Activated naive CD8-positive, alpha-beta T cell treated with anti-CD3 and anti-CD28 coated beads for 36 hours (primary cell): ENCODE measurements at regions not wholly inside any gene's neighbourhood (a gene's known extent, or its start where the extent isn't known, plus 50 kb on each side); places are given as distances from the start of the nearest gene placed in this dataset.

Source experiments
- DNase-seq: peaks from one replicate; pipeline ENCODE4 v3.0.0; 2021
- H3K27ac Mint-ChIP-seq: one replicate; pipeline ENCODE4 v1.8.0; 2022; ENCODE audit warnings: mild to moderate bottlenecking, moderate library complexity, mixed read lengths
- H3K27me3 Mint-ChIP-seq: one replicate; pipeline ENCODE4 v1.8.0; 2022; ENCODE audit warnings: mild to moderate bottlenecking, mixed read lengths
- H3K36me3 Mint-ChIP-seq: one replicate; pipeline ENCODE4 v1.8.0; 2021; ENCODE audit warnings: mild to moderate bottlenecking, mixed read lengths
- H3K4me1 Mint-ChIP-seq: one replicate; pipeline ENCODE4 v1.8.0; 2021; ENCODE audit warnings: mixed read lengths
- H3K4me3 Mint-ChIP-seq: one replicate; pipeline ENCODE4 v1.8.0; 2022; ENCODE audit warnings: mild to moderate bottlenecking, moderate library complexity, mixed read lengths
- H3K9me3 Mint-ChIP-seq: one replicate; pipeline ENCODE4 v1.8.0; 2022; ENCODE audit warnings: mixed read lengths

DNA sequence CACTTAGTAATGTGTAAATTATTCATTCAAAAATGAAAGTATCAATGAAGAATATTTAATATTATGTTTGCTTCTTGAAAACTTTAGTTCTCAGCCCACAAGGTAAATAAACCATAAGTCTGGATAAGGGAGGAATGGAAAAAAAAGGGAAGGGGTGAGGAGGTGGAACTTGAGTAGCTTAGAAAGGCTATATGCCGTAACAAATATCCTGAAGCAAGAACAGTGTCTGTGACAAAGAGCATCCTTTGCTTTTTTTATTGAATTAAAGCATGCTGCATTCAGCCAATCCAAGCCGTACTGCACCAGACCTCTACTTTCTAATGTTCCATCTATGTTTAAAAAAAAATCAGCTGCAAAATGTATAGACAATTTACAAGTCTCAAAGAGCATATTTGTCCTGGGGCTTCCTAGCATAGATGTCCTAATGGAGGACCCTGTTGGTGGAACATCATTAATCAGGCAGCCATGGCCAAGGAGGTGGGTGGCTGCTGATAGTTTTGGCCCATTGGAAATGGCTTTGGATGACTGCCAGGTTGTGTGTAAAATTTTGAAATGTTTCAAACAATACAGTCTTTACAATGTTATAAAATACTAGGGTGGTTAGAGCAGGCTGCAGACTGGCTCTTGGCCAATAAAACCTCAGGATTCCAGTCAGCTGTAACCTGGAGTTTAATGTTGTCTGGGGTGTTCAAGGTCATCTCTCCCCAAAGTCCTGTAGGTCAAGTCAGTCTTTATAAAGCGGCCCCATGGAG, 895.8 kb upstream of the SOX9 start:
- Mint-ChIP-seq H3K9me3 (peaks cover 4% of the 10 kb centered on the region), H3K27me3 (no peaks in the 10 kb centered on the region), H3K27ac (no peak overlapping the region), H3K36me3 (no peaks in the 10 kb centered on the region), H3K4me3 (no peak overlapping the region), H3K4me1 (no peaks in the 10 kb centered on the region)
- no peak for DNase-seq

DNA sequence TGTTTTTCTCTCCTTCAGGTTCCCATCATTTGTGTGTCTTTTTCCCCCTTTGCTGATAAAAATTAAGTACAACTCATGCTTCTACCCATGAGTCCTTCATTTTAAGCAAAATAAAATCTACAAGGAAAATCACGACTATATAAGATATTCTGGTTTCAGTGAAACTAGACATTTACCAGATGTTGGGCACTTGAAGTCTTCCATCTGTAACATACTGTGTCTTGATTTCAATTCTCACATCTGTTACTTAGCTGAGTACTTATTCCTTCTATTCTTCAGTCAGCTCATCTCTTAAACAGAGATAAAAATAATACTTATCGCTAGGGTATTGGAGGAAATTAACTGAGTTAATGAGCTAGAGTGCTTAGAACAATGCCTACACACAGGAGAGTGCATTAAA, 893.0 kb upstream of the SOX9 start:
- no peaks in the 10 kb centered on the region for H3K36me3 Mint-ChIP-seq
- DNase-seq = no peak
- no peaks in the 10 kb centered on the region for H3K4me1 Mint-ChIP-seq
- peaks cover 3% of the 10 kb centered on the region for H3K27me3 Mint-ChIP-seq
- H3K9me3 Mint-ChIP-seq = no peaks in the 10 kb centered on the region
- no peak overlapping the region for H3K4me3 Mint-ChIP-seq
- no peak overlapping the region for H3K27ac Mint-ChIP-seq

DNA sequence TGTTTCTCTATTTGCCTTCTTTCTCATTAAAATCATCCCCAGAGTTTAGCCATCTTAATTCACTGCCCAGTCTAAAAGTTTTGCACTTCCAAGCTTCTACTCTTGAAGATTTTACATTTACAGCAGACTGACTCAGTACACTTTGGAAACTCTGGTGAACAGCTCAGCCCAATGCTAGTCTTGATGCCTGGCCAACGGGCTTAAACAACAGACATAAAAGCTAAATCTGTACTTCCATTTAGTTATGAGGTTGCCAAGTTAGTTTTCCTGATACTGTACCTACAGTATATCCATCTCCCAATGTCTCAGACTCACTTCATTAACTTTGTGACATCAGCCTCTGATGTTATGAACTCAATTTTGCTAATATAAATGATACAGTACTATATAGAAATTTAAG, 891.8 kb upstream of the SOX9 start:
- no peak for DNase-seq
- Mint-ChIP-seq H3K4me1 (no peaks in the 10 kb centered on the region), H3K27me3 (peaks cover 3% of the 10 kb centered on the region), H3K9me3 (no peaks in the 10 kb centered on the region), H3K4me3 (no peak overlapping the region), H3K36me3 (no peaks in the 10 kb centered on the region), H3K27ac (no peak overlapping the region)

DNA sequence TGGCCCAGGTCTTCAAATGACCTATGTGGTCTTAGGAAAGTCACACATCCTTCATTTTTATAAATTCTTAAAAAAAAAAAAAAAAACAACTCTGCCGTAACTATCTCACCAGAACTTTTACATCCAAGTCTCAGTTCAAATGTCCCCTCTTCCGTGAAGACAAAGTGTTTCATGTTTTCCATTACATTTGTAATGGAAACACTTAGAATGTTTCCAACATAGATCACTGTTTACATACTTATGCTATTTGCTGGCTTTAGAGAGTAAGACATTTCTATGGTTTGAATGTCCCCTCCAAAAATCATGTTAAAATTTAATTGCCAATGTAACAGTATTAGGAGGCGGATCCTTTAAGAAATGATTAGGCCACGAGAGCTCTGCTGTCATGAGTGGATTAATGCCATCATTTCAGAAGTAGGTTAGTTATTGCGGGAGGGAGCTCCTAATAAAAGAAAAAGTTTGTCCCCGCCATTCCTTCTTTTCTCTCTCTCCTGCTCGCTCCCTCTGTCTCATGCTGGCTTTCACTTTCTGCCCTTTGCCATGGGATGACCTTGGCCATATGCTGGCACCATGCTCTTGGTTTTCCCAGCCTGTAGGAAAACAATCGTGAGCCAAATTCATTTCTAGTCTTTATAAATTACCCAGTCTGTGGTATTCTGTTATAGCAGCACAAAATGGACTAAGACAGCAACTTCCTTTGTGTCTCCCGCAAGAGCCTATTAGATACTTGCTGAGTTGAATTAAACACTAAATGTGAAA, 887.8 kb upstream of the SOX9 start:
- Mint-ChIP-seq H3K36me3 (no peaks in the 10 kb centered on the region), H3K27ac (no peak overlapping the region), H3K9me3 (no peaks in the 10 kb centered on the region), H3K4me3 (no peak overlapping the region), H3K4me1 (no peaks in the 10 kb centered on the region), H3K27me3 (peaks cover 3% of the 10 kb centered on the region)
- no peak for DNase-seq

DNA sequence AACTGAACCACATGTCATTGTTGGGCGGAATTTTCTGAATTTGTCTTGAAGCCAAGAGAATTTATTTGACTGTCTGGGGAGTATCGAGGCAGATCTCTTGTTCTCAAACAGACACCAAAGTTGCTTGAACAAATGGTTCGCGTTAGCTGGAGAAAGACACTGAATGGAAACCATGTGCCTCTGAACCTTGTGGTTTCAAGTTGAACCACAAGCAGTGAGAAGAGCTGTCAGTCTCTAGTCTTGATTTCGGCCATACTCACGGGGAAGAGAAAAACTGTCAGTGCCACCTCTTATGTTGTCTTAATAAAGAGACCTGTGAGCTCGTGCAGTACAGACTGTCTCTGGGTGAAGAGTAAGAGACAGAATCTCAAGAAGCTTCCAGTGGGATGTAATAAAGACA, 886.5 kb upstream of the SOX9 start:
- Mint-ChIP-seq H3K4me1 (no peaks in the 10 kb centered on the region), H3K27ac (no peak overlapping the region), H3K27me3 (peaks cover 3% of the 10 kb centered on the region), H3K36me3 (no peaks in the 10 kb centered on the region), H3K4me3 (no peak overlapping the region), H3K9me3 (no peaks in the 10 kb centered on the region)
- no peak for DNase-seq

DNA sequence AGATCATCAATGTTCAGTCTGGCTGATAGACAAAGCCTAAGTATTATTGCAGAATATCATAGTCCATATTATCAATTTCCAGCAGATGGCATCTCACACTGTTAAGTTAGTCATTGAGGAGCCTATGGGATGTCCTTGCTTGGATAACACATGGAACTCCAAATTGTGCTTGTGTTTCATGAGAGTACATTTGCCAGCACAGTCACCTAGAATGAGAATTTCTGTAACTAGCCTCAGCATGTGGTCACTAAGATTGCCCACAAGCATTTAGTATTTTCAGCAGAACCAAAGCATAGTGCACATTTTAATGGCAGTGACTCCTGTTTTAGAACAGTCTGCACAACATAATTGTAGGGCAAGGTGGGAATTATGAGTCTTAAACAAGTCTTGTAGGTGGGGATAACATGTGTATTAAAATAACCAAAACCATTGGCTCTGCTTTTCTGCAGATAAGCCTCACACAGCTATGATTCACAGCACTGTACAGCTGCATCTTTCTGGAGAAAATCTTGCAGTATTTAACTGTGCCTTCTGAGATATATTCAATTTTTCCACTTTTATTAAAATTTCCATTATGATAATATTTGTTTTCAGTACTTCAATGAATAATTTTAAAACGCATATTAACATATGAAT, 882.8 kb upstream of the SOX9 start:
- DNase-seq = no peak
- H3K27me3 Mint-ChIP-seq = no peaks in the 10 kb centered on the region
- peaks cover 2% of the 10 kb centered on the region for H3K9me3 Mint-ChIP-seq
- H3K36me3 Mint-ChIP-seq = no peaks in the 10 kb centered on the region
- no peak overlapping the region for H3K27ac Mint-ChIP-seq
- H3K4me1 Mint-ChIP-seq = no peaks in the 10 kb centered on the region
- H3K4me3 Mint-ChIP-seq = no peak overlapping the region

DNA sequence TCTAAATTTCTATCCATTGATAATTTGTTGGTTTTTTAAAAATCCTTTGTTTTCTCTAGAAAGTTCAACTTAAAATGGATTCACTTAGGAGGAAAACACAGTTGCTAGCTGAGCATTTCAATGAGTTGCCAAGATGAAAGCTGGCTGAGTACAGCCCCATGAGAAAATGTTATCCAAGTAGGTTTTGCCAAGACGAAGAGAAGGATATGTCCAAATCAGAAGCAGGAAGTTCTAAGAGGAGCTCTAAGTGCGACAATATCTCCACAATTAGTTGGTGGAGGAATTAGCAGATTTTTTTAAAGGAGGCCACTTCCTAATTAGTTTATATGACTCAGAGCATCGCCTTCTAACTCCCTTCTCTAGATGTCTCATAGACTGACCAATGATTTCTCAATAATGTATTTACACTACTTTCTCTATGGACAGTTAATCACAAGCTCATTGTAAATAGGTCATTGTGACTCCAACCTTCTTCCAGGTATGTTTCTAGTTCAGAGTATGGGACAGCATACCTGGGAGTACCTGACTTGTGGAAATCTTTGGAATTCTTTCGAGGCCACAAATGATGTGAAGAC, 873.3 kb upstream of the SOX9 start:
- DNase-seq = no peak
- no peaks in the 10 kb centered on the region for H3K27me3 Mint-ChIP-seq
- no peak overlapping the region for H3K4me3 Mint-ChIP-seq
- H3K4me1 Mint-ChIP-seq = no peaks in the 10 kb centered on the region
- H3K9me3 Mint-ChIP-seq = peaks cover 2% of the 10 kb centered on the region
- no peaks in the 10 kb centered on the region for H3K36me3 Mint-ChIP-seq
- no peak overlapping the region for H3K27ac Mint-ChIP-seq

DNA sequence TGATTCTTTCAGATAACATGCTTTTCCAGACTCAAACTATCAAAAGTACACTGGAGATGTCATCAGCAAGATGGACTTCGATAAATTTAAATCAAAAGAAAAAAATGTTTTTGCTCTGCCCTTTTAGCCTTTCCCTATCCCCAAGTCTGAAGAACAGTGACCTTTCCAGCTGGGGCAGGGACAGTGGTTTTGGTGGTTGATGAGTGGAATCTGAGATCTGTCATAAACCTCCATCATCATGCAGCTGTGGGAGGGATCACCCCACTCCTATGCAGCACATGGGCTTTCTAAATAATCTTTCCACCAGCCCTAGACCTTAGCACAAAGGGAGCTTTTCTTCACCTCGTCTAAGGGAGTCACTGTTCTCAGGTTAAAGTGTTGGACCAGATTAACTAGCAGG, 869.5 kb upstream of the SOX9 start:
- Mint-ChIP-seq H3K4me1 (no peaks in the 10 kb centered on the region), H3K27me3 (no peaks in the 10 kb centered on the region), H3K9me3 (no peaks in the 10 kb centered on the region), H3K36me3 (no peaks in the 10 kb centered on the region), H3K4me3 (no peak overlapping the region), H3K27ac (no peak overlapping the region)
- DNase-seq = no peak

DNA sequence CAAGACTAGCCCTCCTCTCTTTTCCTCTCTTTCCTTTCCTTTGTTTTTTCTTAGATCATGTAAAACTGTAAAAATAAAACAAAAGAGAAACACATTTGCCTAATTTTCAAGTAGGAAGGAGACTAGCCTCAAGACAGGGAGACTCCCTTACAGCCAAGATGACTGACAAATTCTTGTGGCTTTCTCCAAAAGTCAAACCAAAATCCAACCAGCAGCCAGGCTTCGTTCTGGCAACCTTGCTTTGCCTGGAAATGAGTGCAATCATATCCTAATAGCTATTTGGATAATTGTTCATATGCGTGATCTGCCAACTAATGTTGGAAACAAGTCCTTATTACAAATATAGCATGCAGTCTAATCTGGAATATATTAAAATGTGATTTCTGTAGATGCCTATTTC, 868.9 kb upstream of the SOX9 start:
- no peaks in the 10 kb centered on the region for H3K36me3 Mint-ChIP-seq
- no peak for DNase-seq
- no peaks in the 10 kb centered on the region for H3K9me3 Mint-ChIP-seq
- H3K27me3 Mint-ChIP-seq = no peaks in the 10 kb centered on the region
- no peaks in the 10 kb centered on the region for H3K4me1 Mint-ChIP-seq
- H3K27ac Mint-ChIP-seq = no peak overlapping the region
- H3K4me3 Mint-ChIP-seq = no peak overlapping the region

DNA sequence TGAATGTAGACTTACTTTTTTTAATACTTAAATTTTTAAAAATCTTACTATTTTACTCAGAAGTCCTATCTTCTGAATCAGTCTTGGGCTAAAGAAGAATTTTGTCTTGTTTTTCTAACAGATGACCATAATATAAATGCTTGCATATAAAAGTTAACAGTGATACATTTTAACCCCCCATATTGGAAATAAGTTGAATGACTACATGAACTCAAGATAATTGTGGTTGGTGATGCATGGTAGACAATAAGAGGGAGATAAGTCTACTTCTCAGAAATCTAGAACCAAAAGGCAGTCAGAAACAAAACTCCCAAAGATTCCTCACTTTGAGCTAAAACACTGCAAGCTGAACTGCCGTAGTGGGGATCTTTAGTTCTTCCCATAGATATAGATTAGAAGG, 868.4 kb upstream of the SOX9 start:
- no peak overlapping the region for H3K27ac Mint-ChIP-seq
- H3K36me3 Mint-ChIP-seq = no peaks in the 10 kb centered on the region
- H3K27me3 Mint-ChIP-seq = no peaks in the 10 kb centered on the region

DNA sequence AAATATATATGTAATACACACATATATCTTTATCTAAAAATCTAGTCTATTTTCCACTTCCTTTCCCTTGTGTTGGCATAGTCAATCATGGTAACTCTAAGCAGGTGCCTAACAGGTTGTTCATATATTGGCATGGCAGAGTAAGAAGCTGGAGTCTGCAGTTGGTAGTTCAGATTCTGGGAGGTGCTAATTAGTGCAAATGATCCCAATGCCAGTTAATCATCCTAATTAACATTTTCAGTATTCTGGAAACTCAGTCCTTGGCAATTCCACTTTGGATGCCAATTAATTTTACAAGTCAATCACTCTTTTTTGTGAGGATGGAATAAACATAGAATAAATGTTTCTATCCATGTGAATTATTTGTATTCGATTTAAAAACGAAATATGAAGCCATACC, 863.7 kb upstream of the SOX9 start:
- DNase-seq = no peak
- Mint-ChIP-seq H3K4me1 (no peaks in the 10 kb centered on the region), H3K27ac (no peak overlapping the region), H3K36me3 (no peaks in the 10 kb centered on the region), H3K9me3 (no peaks in the 10 kb centered on the region), H3K27me3 (no peaks in the 10 kb centered on the region), H3K4me3 (no peak overlapping the region)

More for the DNA sequence above, 868.4 kb upstream of the SOX9 start:
- DNase-seq = no peak
- no peak overlapping the region for H3K4me3 Mint-ChIP-seq
- H3K4me1 Mint-ChIP-seq = no peaks in the 10 kb centered on the region
- no peaks in the 10 kb centered on the region for H3K9me3 Mint-ChIP-seq

DNA sequence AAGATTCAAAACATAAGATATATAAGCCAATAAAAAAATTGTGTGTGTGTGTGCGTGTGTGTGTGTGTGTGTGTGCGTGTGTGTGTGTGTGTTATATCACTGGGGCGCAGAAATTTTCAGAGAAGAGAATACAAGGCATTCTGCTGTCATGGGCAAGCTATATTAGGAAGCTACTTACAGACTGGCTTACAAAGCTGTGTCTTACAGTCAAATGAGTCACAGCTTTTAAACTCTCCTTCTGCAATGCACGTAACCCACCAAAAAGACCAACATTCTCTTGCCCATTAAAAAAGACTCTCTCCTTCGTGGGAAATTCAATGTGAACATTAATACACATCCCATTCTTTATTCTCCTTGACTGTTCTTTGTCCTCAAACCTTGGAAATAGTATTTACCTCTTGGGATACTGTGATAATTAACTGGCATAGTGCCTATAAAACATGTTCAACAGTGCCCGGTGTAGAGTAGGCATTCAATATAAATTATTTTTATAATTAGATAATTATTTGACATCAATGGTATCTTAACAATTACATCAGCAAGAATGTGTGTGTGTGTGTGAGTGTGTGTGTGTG, 860.4 kb upstream of the SOX9 start:
- Mint-ChIP-seq H3K27me3 (no peaks in the 10 kb centered on the region), H3K36me3 (no peaks in the 10 kb centered on the region), H3K9me3 (peaks cover 4% of the 10 kb centered on the region), H3K27ac (no peak overlapping the region), H3K4me3 (no peak overlapping the region), H3K4me1 (no peaks in the 10 kb centered on the region)
- DNase-seq = no peak

DNA sequence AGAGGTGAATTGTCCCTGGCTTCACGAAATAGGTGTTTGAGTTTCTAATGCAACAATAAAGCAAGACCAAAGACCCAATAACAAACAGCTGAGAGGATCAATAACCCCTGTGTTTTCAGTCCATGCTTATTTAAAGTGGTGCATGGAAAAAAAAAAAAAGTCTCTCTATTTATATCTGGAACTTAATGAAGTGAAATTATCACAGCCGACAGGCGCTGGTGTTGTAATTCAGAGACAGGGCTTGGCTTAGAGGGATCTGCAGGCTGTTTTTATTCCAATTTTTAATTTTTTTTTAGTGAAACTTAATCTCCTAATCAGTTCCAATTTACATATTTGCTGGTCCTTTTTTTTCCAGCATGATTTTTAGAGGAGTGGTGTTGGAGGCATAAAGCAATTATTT, 858.2 kb upstream of the SOX9 start:
- Mint-ChIP-seq H3K27me3 (no peaks in the 10 kb centered on the region), H3K36me3 (no peaks in the 10 kb centered on the region), H3K4me3 (no peak overlapping the region), H3K4me1 (no peaks in the 10 kb centered on the region), H3K27ac (no peak overlapping the region), H3K9me3 (peaks cover 21% of the 10 kb centered on the region)
- no peak for DNase-seq

DNA sequence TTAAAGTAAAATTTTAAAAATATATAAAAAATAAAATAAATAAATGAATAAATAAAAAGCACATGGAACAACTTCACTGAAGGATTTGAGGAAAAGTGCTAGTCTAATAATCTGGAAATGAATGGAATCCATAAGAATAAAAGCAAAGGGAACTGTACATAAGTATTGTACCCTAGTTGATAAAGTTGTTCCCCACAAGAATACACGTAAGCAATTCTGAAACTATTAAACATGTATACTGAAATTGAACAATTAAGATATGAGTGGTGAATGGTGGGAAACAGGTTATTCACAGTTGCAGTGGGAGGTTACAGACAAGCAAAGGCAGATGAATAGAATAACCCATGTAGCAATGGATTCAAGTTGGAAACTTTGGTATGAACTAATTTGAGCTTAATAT, 853.2 kb upstream of the SOX9 start:
- Mint-ChIP-seq H3K36me3 (no peaks in the 10 kb centered on the region), H3K4me1 (no peaks in the 10 kb centered on the region), H3K9me3 (peaks cover 26% of the 10 kb centered on the region), H3K27me3 (no peaks in the 10 kb centered on the region), H3K4me3 (no peak overlapping the region), H3K27ac (no peak overlapping the region)
- DNase-seq = no peak

DNA sequence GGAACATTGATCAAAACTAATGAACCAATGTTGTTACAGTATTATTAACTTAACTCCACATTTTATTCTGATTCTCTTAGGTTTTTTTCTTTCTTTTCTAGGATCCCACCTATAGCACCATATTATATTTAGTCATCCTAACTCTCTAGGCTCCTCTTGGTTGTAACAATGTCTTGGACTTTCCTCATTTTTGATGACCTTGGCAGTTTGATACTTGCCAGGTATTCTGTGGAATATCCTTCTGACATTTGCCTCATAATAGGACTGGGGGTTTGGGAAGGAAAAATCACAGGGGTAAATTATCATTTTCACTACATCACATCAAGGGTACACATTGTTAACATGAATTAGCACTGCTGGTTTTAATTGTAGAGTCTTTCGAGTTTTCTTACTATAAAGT, 851.6 kb upstream of the SOX9 start:
- Mint-ChIP-seq H3K9me3 (peaks cover 24% of the 10 kb centered on the region), H3K36me3 (no peaks in the 10 kb centered on the region), H3K4me3 (no peak overlapping the region)

More for the DNA sequence above, 851.6 kb upstream of the SOX9 start:
- Mint-ChIP-seq H3K27ac (no peak overlapping the region), H3K27me3 (no peaks in the 10 kb centered on the region), H3K4me1 (no peaks in the 10 kb centered on the region)
- DNase-seq = no peak
